H7 (cell line): ENCODE measurements at regions not wholly inside any gene's neighbourhood (a gene's known extent, or its start where the extent isn't known, plus 50 kb on each side); places are given as distances from the start of the nearest gene placed in this dataset.
"Not testable (repeated sequence)": the region's sequence is repeated elsewhere in the genome, so short reads cannot be mapped to it uniquely, and the experiment has no call there.

Experiments
- DNase-seq: peaks from one replicate; pipeline ENCODE4 v3.0.0; 2012
- H3K27me3 ChIP-seq: 2 replicates; pipeline ENCODE4 v1.6.0; 2011; ENCODE audit warnings: mild to moderate bottlenecking, low read length; ENCODE audit not compliant: control insufficient read depth, insufficient read depth
- H3K36me3 ChIP-seq: replicated peaks from 2 replicates; pipeline ENCODE4 v1.5.1; 2011; ENCODE audit warnings: low read length; ENCODE audit not compliant: control insufficient read depth, insufficient read depth
- H3K4me3 ChIP-seq: 2 replicates; pipeline ENCODE4 v1.5.1; 2011; ENCODE audit warnings: low read depth, mild to moderate bottlenecking, control low read depth, low read length, moderate library complexity; ENCODE audit not compliant: insufficient read depth

DNA sequence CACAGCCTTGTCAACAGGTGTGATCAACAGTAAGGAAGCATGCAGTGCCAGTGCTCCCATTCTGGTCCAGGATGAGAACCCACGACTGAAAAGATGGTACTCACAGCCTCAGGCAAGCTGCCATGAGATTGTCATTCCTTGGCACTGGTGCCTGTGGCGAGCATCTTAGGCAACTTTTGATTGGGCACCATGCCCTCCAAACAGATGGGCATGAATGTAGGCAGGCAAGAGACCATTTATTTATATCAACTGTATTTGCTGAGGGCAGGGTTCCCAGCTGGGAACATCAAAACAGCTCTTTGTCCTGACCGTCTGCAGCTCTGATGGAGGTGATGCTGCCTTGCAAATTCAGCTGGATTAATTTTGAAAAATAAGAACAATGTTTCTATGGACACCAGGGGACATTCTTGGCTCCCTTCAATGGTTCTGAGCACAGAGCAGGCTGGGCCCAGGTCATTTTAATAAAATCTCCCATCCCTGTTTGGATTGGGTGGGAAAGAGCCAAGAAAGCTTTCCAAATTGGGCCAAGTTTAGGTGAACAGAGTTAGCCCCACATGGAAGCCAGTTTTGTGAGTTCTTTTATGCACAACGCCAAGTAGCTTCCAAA, 522.5 kb downstream of the RMST start:
- Histone ChIP-seq H3K27me3 (no peaks in the 10 kb centered on the region), H3K4me3 (no peak overlapping the region), H3K36me3 (no peaks in the 10 kb centered on the region)
- DNase-seq, result no peak

DNA sequence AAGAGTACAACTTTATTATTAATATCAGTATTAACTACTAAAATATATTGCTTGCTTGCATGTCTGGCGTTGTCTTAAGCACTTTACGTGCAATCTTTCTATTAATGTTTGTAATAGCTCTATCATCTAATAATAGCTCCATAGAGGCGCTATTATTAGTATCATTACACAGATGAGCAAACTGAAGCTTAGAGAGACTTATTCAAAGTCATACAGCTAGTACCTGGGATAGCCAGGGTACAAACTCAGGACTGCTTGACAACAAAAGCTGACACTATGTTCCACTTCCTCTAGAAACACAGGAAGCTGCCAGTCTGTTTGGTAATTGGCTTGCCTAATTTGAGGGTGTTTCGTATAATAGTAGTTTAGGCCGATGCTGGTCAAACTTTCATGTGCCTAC, 523.2 kb downstream of the RMST start:
- Histone ChIP-seq H3K36me3 (no peaks in the 10 kb centered on the region), H3K4me3 (no peak overlapping the region), H3K27me3 (no peaks in the 10 kb centered on the region)
- DNase-seq, result no peak

DNA sequence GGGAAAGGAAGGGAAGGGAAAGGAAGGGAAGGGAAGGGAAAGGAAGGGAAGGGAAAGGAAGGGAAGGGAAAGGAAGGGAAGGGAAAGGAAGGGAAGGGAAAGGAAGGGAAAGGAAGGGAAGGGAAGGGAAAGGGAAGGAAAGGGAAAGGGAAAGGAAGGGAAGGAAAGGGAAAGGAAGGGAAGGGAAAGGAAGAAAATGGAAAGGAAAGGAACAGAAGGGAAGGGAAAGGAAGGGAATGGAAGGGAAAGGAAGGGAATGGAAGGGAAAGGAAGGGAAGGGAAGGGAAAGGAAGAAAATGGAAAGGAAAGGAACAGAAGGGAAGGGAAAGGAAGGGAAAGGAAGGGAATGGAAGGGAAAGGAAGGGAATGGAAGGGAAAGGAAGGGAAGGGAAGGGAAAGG, 526.0 kb downstream of the RMST start:
- H3K36me3 ChIP-seq, DNase-seq, H3K4me3 ChIP-seq, H3K27me3 ChIP-seq: not testable (repeated sequence)

DNA sequence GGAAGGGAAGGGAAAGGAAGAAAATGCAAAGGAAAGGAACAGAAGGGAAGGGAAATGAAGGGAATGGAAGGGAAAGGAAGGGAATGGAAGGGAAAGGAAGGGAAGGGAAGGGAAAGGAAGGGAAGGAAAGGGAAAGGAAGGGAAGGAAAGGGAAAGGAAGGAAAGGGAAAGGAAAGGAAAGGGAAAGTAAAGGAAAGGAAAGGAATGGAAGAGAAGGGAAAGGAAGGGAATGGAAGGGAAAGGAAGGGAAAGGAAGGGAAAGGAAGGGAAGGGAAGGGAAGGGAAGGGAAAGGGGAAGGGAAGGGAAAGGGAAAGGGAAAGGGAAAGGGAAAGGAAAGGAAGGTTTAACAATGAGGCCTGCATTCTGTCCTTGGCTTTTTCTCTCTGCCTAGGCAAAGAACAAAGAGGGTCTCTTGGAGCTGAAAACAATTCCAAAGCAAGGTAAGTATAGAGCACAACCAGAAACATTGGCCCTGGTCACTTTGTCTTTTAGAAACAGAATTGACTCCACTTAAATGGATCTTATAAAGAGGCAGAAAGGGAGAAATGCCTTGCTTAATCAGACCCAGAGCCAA, 525.9 kb upstream of the TMPO start:
- Histone ChIP-seq H3K4me3 (no peak overlapping the region), H3K27me3 (no peaks in the 10 kb centered on the region), H3K36me3 (no peaks in the 10 kb centered on the region)
- DNase-seq, result no peak

DNA sequence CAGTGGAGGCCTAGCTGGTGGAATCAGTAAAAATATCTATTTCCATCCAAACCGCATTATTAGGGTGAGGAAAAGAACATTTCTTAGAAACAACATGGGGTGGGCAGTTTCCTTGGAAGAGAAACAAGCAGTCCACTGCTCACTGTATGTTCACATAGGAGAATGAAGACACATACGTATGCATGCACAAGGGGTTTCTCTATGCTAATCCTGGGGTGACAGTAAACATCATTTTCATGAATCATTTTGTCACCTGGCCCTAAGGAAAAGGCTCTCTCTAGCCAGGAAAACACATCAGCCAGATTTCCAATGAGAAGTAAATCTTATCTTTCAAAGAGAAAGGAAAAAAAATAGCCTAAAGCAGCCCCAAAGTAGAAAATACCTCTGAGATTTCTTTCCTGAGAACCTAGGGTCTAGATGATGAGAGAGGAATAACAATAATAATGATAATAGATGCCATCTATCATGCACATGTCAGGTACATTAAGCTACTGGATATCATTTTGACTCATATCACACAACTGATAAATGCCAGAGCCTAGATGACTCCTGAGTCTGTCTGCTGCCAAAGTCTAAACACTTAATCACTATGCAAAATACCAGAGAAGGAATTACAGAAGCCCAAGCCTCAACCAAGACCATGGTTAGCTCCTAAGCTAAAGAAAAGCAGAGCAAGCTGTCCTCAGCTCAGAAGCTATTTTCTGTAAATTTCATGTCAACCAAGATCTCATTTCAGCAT, 520.5 kb upstream of the TMPO start:
- Histone ChIP-seq H3K36me3 (no peaks in the 10 kb centered on the region), H3K4me3 (no peak overlapping the region), H3K27me3 (no peaks in the 10 kb centered on the region)
- no peak for DNase-seq

DNA sequence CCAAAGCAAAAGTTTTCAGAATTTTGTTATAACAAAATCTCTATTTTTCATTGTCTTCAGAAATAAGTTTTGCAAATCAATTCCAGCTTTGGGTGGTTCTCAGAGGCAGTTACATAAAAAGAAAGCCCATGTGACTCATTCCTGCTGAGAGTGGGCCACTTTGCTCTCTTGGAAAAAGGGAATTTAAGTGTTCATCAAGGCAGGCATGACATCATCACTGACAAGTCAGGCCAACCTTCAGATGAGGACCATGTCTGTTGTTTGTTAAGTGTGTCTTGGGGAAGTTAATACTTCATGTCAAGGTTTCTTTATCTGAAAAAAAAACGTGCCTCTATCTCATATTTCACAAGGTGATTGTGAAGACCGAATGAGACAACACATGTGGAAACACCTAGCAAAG, 519.8 kb upstream of the TMPO start:
- H3K27me3 ChIP-seq, result no peaks in the 10 kb centered on the region
- DNase-seq, result no peak
- no peaks in the 10 kb centered on the region for H3K36me3 ChIP-seq
- H3K4me3 ChIP-seq, result no peak overlapping the region

DNA sequence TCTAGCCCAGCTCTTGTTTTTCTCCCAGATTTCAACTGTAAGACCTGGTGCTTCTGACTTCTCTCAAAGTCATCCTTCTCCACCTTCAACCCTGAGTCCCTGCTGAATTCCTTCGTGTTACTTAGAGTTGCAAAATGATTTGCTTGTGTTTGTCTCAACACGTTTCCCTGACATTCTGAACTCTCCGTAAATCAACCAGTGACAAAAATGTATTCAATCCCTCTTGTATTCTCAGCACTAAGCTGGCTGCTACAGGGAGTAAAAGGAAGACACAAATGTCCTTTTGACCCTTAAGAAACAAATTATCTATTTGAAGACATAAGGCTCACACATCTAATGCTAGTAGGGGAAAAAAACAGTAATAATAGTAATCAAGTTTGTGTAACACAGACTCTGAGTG, 514.0 kb upstream of the TMPO start:
- no peak for DNase-seq
- Histone ChIP-seq H3K27me3 (no peaks in the 10 kb centered on the region), H3K4me3 (no peak overlapping the region)

DNA sequence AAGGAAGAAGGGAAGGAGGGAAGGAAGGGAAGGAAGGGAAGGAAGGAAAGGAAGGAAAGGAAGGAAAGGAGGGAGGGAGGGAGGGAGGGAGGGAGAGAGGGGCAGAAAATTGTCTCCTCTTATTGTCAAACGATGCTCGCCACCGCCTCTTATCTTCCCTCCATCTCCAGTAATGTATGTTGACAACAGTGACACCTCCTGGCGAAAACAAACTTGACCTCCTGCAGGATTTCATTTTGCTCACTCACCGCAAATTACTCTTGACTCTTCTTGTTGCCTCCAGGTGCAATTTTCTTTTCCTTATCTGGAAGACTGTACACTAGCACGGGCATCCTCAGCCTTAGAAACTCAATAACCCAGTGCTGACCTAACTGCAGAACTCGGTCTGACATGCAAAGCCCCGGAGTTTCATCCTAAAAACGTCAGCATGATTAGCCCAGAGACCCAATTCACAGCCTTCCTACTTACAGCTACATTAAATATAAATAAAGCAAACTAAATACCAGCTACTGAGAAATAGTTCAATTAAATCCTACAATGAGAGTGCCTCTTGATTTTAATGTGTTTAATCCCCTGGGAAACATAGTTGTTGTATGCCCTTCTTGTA, 512.4 kb upstream of the TMPO start:
- Histone ChIP-seq H3K27me3 (no peaks in the 10 kb centered on the region), H3K4me3 (no peak overlapping the region), H3K36me3 (no peaks in the 10 kb centered on the region)
- peak; percentile 36 for DNase-seq

More for the DNA sequence above, 514.0 kb upstream of the TMPO start:
- H3K36me3 ChIP-seq, result no peaks in the 10 kb centered on the region

DNA sequence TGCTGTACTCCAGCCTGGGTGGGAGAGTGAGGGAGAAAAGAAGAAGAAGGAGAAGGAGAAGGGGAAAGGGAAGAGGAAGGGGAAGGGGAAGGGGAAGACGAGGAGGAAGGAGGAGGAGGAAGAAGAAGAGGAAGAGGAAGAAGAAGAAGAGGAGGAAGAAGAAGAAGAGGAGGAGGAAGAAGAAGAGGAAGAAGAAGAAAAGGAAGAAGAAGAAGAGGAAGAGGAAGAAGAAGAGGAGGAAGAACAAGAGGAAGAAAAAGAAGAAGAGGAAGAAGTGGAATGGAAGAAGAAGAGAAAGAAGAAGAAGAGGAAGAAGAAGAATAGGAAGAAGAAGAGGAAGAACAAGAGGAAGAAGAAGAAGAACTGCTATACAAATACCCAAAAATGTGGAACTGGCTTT, 507.4 kb upstream of the TMPO start:
- no peaks in the 10 kb centered on the region for H3K27me3 ChIP-seq
- no peak for DNase-seq
- H3K4me3 ChIP-seq, result no peak overlapping the region
- H3K36me3 ChIP-seq, result no peaks in the 10 kb centered on the region

DNA sequence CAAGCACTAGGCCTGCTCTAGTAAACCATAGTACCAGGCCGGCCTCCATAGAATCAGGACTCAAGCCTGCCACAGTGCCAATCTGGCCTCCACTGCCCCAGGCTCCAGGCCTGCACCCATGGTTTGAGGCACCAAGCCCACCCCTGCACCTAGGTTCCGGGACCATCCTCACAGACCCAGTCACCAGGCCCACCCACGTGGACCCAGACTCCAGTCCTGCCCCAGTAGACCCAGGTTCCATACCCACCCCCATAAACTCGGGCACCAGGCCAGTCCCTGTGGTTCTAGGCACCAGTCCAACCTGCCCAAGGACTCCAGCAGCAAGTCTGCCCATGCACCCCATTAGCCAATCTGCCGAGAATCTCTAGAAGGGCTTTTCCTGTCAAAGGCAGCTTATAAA, 501.8 kb upstream of the TMPO start:
- H3K4me3 ChIP-seq, result no peak overlapping the region
- H3K27me3 ChIP-seq, result no peaks in the 10 kb centered on the region
- no peaks in the 10 kb centered on the region for H3K36me3 ChIP-seq
- no peak for DNase-seq

DNA sequence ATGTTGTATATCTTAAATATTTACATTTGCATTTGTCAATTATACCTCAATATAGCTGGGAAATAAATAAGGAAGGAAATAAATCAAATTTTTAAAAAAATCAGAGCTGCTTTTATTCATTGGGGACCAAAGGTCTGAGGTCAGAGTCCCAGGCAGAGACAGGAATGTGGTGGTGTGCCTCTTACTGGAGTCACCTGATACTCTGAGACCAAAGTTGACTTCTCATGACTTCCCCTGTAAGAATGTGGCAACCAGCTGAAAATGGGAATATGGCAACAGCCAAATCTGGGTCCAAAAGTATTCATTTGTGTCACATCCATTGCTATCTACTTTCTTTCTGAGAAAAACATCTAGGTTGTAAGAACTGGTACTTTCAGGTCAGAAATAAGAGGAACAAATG, 496.6 kb upstream of the TMPO start:
- Histone ChIP-seq H3K4me3 (no peak overlapping the region), H3K36me3 (no peaks in the 10 kb centered on the region), H3K27me3 (no peaks in the 10 kb centered on the region)

DNA sequence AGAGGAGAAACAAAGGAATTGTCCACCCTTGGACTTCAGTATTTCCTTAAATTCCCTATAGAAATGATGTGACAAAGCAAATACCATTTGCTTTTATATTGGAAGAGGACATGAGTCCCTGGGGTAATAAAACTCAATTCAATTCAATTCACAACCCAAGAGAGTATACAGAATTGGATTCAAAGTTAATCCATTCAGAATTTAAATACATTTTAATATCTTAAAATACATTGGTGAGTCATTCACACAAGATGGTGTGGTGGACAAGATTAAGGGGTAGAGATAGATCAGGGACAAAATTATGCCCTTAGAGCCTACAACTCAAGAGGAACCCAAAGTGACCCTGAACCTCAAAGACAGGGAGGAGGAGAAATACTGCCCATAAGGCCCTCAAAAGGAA, 495.0 kb upstream of the TMPO start:
- Histone ChIP-seq H3K27me3 (no peaks in the 10 kb centered on the region), H3K4me3 (no peak overlapping the region), H3K36me3 (no peaks in the 10 kb centered on the region)
- no peak for DNase-seq

More for the DNA sequence above, 496.6 kb upstream of the TMPO start:
- DNase-seq, result no peak

DNA sequence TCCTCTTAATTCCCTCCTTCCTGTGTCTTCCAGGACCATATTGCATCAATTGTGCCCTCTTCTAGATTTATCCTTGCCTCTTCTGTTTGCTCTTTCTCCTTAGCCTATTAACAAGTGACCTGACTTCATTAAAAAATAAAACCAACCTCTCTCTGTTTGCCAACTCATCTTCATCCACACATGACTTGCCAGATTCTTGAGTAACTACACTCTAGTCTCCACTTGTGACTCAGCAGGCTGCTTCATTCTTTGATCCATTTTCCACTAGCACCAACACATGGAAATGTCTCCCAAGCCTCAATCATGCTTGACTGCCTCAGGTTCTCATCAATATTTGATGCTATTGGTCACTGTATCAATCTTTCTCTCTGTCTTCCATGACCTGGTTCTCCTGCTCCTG, 492.4 kb upstream of the TMPO start:
- no peaks in the 10 kb centered on the region for H3K27me3 ChIP-seq
- no peaks in the 10 kb centered on the region for H3K36me3 ChIP-seq
- no peak for DNase-seq
- H3K4me3 ChIP-seq, result no peak overlapping the region

DNA sequence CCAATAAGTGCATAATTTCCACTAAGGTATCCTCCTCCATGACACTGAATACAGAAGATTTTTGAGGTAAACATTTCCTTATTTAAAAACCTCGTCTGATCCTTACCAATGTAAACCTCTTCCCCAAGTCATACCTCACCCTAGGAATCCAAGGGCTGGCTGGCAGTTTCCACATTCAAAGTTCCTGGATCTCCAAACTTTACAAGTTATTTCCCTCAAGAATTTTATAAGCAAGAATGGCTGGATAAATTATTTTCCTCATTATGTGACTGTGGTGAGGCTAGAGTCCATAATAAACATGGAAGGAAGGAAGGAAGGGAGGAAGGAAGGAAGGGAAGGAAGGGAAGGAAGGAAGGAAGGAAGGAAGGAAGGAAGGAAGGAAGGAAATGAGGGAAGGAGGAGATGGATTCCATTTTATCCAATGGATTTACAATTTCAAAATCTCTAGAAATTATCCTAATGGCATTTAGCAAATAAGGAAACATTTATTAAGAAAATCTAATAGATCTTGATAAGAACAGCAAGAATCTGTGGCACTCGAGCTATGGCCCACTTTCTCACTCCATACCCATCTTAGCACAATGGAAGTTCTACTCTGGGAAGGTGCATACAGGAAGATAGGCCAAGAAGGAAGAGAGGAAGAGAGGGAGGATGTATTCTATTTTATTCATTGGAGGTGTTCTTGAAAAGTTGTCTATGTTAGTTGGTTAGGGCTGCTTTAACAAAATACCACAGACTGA, 477.8 kb upstream of the TMPO start:
- Histone ChIP-seq H3K36me3 (no peaks in the 10 kb centered on the region), H3K27me3 (no peaks in the 10 kb centered on the region)
- DNase-seq, result no peak

More for the DNA sequence above, 477.8 kb upstream of the TMPO start:
- H3K4me3 ChIP-seq, result no peak overlapping the region
